ENCODE measurements at regions not wholly inside any gene's neighbourhood (a gene's known extent, or its start where the extent isn't known, plus 50 kb on each side); places are given as distances from the start of the nearest gene placed in this dataset.

- no peak for TF ChIP-seq RNF219 (CRISPR knock-in tag; IDR thresholded peaks at IDR 0.05)
- TF ChIP-seq RFX7 (CRISPR knock-in tag; IDR thresholded peaks at IDR 0.05), result no peak
- no peak for TF ChIP-seq DPF2 (IDR thresholded peaks at IDR 0.05)
- no peak for TF ChIP-seq NR2F6 (CRISPR knock-in tag; IDR thresholded peaks at IDR 0.05)
- no peak for TF ChIP-seq COPS2 (conservative IDR thresholded peaks at IDR 0.05)
- TF ChIP-seq ZFX (CRISPR knock-in tag; IDR thresholded peaks at IDR 0.05), result no peak
- peak; percentile 65 for TF ChIP-seq SETDB1 (IDR thresholded peaks at IDR 0.05; ENCODE audit: low read length)
- no peak for TF ChIP-seq POLR3A (IDR thresholded peaks at IDR 0.05; ENCODE audit: borderline replicate concordance, extremely low read depth, insufficient read depth, insufficient read length)
- no peak for TF ChIP-seq SPI1 (IDR thresholded peaks at IDR 0.05; ENCODE audit: borderline replicate concordance, low read depth, low read length)
- TF ChIP-seq TAF7 (tag; IDR thresholded peaks at IDR 0.05), result no peak
- TF ChIP-seq E2F6 (IDR thresholded peaks at IDR 0.05; ENCODE audit: borderline replicate concordance in 1 of 2, extremely low read depth in 1 of 2, insufficient read depth in 1 of 2, insufficient read length in 1 of 2, low read depth in 1 of 2, low read length in 1 of 2, poor library complexity in 1 of 2, severe bottlenecking in 1 of 2), result no peak
- no peak for TF ChIP-seq ZKSCAN3 (CRISPR knock-in tag; IDR thresholded peaks at IDR 0.05)
- no peak for TF ChIP-seq CTBP1 (IDR thresholded peaks at IDR 0.05; ENCODE audit: borderline replicate concordance)
- no peak for TF ChIP-seq BRCA1 (IDR thresholded peaks at IDR 0.05)
- TF ChIP-seq BRCA1 (CRISPR knock-in tag; IDR thresholded peaks at IDR 0.05), result 0 out of 2 replicates have a peak, but pooled peaks have one; percentile 35
- no peak for TF ChIP-seq TOE1 (IDR thresholded peaks at IDR 0.05; ENCODE audit: borderline replicate concordance)
- no peak for TF ChIP-seq TOE1 (CRISPR knock-in tag; IDR thresholded peaks at IDR 0.05; ENCODE audit: borderline replicate concordance, low read depth)
- TF ChIP-seq IRF9 (tag; IDR thresholded peaks at IDR 0.05), result no peak
- no peak for TF ChIP-seq HIVEP1 (CRISPR knock-in tag; IDR thresholded peaks at IDR 0.05)
- no peak for TF ChIP-seq SMARCA5 (IDR thresholded peaks at IDR 0.05)
- no peak for TF ChIP-seq SAFB2 (IDR thresholded peaks at IDR 0.05; ENCODE audit: borderline replicate concordance, low read depth, low read length, severe bottlenecking)
- TF ChIP-seq CBFA2T3 (IDR thresholded peaks at IDR 0.05), result no peak
- TF ChIP-seq ZNF655 (CRISPR knock-in tag; IDR thresholded peaks at IDR 0.05), result no peak
- TF ChIP-seq ZC3H4 (CRISPR knock-in tag; IDR thresholded peaks at IDR 0.05; ENCODE audit: borderline replicate concordance), result 0 out of 2 replicates have a peak, but pooled peaks have one; percentile 25
- TF ChIP-seq HNRNPK (IDR thresholded peaks at IDR 0.05; ENCODE audit: low read depth, low read length, poor library complexity, severe bottlenecking), result no peak
- TF ChIP-seq TCF7 (IDR thresholded peaks at IDR 0.05; ENCODE audit: borderline replicate concordance), result no peak
Measured at GRCh38 chr22:22343581-22344296, 99.2 kb downstream of the VPREB1 start (continued).
